DND-41 (cell line): ENCODE measurements at regions not wholly inside any gene's neighbourhood (a gene's known extent, or its start where the extent isn't known, plus 50 kb on each side); places are given as distances from the start of the nearest gene placed in this dataset.

Experiments used
- ATAC-seq: fragments of 200-7000 bp; cut with Tn5 transposase; 3 replicates; pipeline ENCODE4 v1.9.1; 2021; ENCODE audit warnings: low read depth; ENCODE audit not compliant: insufficient read depth
- DNase-seq: peaks from one replicate; pipeline ENCODE4 v3.0.0-alpha.2; 2020
- H2AFZ ChIP-seq: 2 replicates; pipeline ENCODE4 v1.6.0; 2012; ENCODE audit warnings: low read depth, low read length
- H3K27ac ChIP-seq: 2 replicates; pipeline ENCODE4 v1.5.1; 2012; ENCODE audit warnings: low read length, inconsistent platforms
- H3K27me3 ChIP-seq: fragments of 200-600 bp; sonication (generic); 2 replicates; pipeline ENCODE4 v1.6.0; 2012; ENCODE audit warnings: low read length, mild to moderate bottlenecking, inconsistent platforms; ENCODE audit not compliant: insufficient read depth, poor library complexity
- H3K36me3 ChIP-seq: 2 replicates; pipeline ENCODE4 v1.5.1; 2012; ENCODE audit warnings: low read length, inconsistent platforms; ENCODE audit not compliant: insufficient read depth
- H3K4me1 ChIP-seq: 2 replicates; pipeline ENCODE4 v1.5.1; 2012; ENCODE audit warnings: mild to moderate bottlenecking, low read length; ENCODE audit not compliant: insufficient read depth
- H3K4me2 ChIP-seq: 2 replicates; pipeline ENCODE4 v1.6.0; 2012; ENCODE audit warnings: mild to moderate bottlenecking, moderate library complexity, low read length, inconsistent platforms; ENCODE audit not compliant: insufficient read depth
- H3K4me3 ChIP-seq, 2 experiments: fragments of 200-600 bp in 1 of 2; shearing (Covaris generic) in 1 of 2; 2 replicates each; pipeline ENCODE4 v1.5.1; 2012 to 2016; ENCODE audit warnings: inconsistent platforms in 2 of 2, low read length in 2 of 2, mild to moderate bottlenecking in 2 of 2, low read depth in 1 of 2, moderate library complexity in 1 of 2
- H3K79me2 ChIP-seq: 2 replicates; pipeline ENCODE4 v1.6.0; 2012; ENCODE audit warnings: low read length, inconsistent platforms; ENCODE audit not compliant: insufficient read depth
- H3K9ac ChIP-seq: 2 replicates; pipeline ENCODE4 v1.6.0; 2012; ENCODE audit warnings: low read depth, mild to moderate bottlenecking, inconsistent platforms, low read length, moderate library complexity
- H3K9me3 ChIP-seq: 2 replicates; pipeline ENCODE4 v1.5.1; 2012; ENCODE audit warnings: low read length, moderate library complexity, mild to moderate bottlenecking, inconsistent platforms; ENCODE audit not compliant: insufficient read depth, severe bottlenecking
- H4K20me1 ChIP-seq: 2 replicates; pipeline ENCODE4 v1.6.0; 2012; ENCODE audit warnings: low read length; ENCODE audit not compliant: insufficient read depth
- CTCF ChIP-seq: IDR thresholded peaks from 2 replicates; pipeline ENCODE4 v1.5.1; 2012; ENCODE audit warnings: borderline replicate concordance, low read length, moderate library complexity, mild to moderate bottlenecking; ENCODE audit not compliant: poor library complexity, severe bottlenecking; ENCODE audit errors: extremely low read depth
- EZH2 ChIP-seq: IDR thresholded peaks from 3 replicates; pipeline ENCODE4 v1.6.1; 2012; ENCODE audit warnings: borderline replicate concordance, low read depth, mild to moderate bottlenecking, moderate library complexity, low read length, inconsistent platforms; ENCODE audit not compliant: severe bottlenecking

- H3K4me3 ChIP-seq = no peak overlapping the region
- H3K9ac ChIP-seq = no peak overlapping the region
- no peak for DNase-seq
- H3K27ac ChIP-seq = no peak overlapping the region
- no peaks in the 10 kb centered on the region for H3K36me3 ChIP-seq
- peaks cover under 1% of the 10 kb centered on the region for H3K27me3 ChIP-seq
- no peaks in the 10 kb centered on the region for H3K9me3 ChIP-seq
- TF ChIP-seq CTCF = no peak
- TF ChIP-seq EZH2 = no peak
- H3K79me2 ChIP-seq = no peaks in the 10 kb centered on the region
- no peak for ATAC-seq
- H3K4me1 ChIP-seq = no peaks in the 10 kb centered on the region
- no peak overlapping the region for H2AFZ ChIP-seq
- no peaks in the 10 kb centered on the region for H4K20me1 ChIP-seq
- no peak overlapping the region for H3K4me2 ChIP-seq
Observed at GRCh38 chr4:3651267-3651845, 114.8 kb upstream of the ADRA2C start.

GRCh38 chr4:3649491-3649890 is 116.7 kb upstream of the ADRA2C start:
- no peak overlapping the region for H3K4me2 ChIP-seq
- DNase-seq = no peak
- no peaks in the 10 kb centered on the region for H3K9me3 ChIP-seq
- no peak overlapping the region for H3K9ac ChIP-seq
- H3K79me2 ChIP-seq = no peaks in the 10 kb centered on the region
- no peaks in the 10 kb centered on the region for H3K4me1 ChIP-seq
- H3K4me3 ChIP-seq = no peak overlapping the region
- no peak for ATAC-seq
- H2AFZ ChIP-seq = no peak overlapping the region
- H4K20me1 ChIP-seq = no peaks in the 10 kb centered on the region
- H3K36me3 ChIP-seq = no peaks in the 10 kb centered on the region
- TF ChIP-seq EZH2 = no peak
- no peak for TF ChIP-seq CTCF
- peaks cover 3% of the 10 kb centered on the region for H3K27me3 ChIP-seq
- no peak overlapping the region for H3K27ac ChIP-seq

GRCh38 chr4:3648731-3649130 is 116.5 kb upstream of the LRPAP1 start:
- H3K9ac ChIP-seq = no peak overlapping the region
- peaks cover 3% of the 10 kb centered on the region for H3K27me3 ChIP-seq
- H3K4me1 ChIP-seq = no peaks in the 10 kb centered on the region
- no peaks in the 10 kb centered on the region for H3K36me3 ChIP-seq
- H3K4me2 ChIP-seq = no peak overlapping the region
- H3K4me3 ChIP-seq = no peak overlapping the region
- H3K27ac ChIP-seq = no peak overlapping the region
- H4K20me1 ChIP-seq = no peaks in the 10 kb centered on the region
- no peaks in the 10 kb centered on the region for H3K79me2 ChIP-seq
- no peaks in the 10 kb centered on the region for H3K9me3 ChIP-seq
- no peak overlapping the region for H2AFZ ChIP-seq
- no peak for DNase-seq
- TF ChIP-seq CTCF = no peak
- no peak for TF ChIP-seq EZH2
- no peak for ATAC-seq

GRCh38 chr4:3648195-3648594 is 116.0 kb upstream of the LRPAP1 start:
- ATAC-seq = no peak
- DNase-seq = no peak
- Histone ChIP-seq H3K4me1 (no peaks in the 10 kb centered on the region), H3K79me2 (no peaks in the 10 kb centered on the region), H3K27me3 (peaks cover 3% of the 10 kb centered on the region), H3K9me3 (no peaks in the 10 kb centered on the region), H3K36me3 (no peaks in the 10 kb centered on the region), H3K4me3 (no peak overlapping the region), H3K9ac (no peak overlapping the region), H3K27ac (no peak overlapping the region), H2AFZ (no peak overlapping the region), H4K20me1 (no peaks in the 10 kb centered on the region), H3K4me2 (no peak overlapping the region)
- TF ChIP-seq EZH2 = no peak
